Caco-2 (cell line): ENCODE measurements at regions not wholly inside any gene's neighbourhood (a gene's known extent, or its start where the extent isn't known, plus 50 kb on each side); places are given as distances from the start of the nearest gene placed in this dataset.

Source experiments
- BruUV-seq: library from RNA; stranded (reverse); fragments of 400-500 nt; replicated peaks from 2 replicates; lab custom pipeline; 2021; lab: Mats Ljungman, UMichigan
- CTCF ChIA-PET: fragments of 300-600 bp; sonication (Branson Sonifier 250); formaldehyde crosslinking; loops from one replicate; lab custom pipeline; 2022; ENCODE audit warnings: antibody characterized with exemption; lab: Charles Lee
- POLR2A ChIA-PET: fragments of 300-600 bp; sonication (Branson Sonifier 250); formaldehyde crosslinking; loops from one replicate; lab custom pipeline; 2022; ENCODE audit warnings: antibody characterized with exemption; lab: Charles Lee
- DNase-seq, 2 experiments: peaks; one replicate each; pipeline versions ENCODE4 v3.0.0 to v3.0.0-alpha.2; 2020 to 2022
- H3K27me3 ChIP-seq: replicated peaks from 2 replicates; pipeline ENCODE4 v1.6.0; 2011; ENCODE audit warnings: low read length; ENCODE audit not compliant: control insufficient read depth, insufficient read depth
- H3K36me3 ChIP-seq: 2 replicates; pipeline ENCODE4 v1.5.1; 2011; ENCODE audit warnings: low read length; ENCODE audit not compliant: control insufficient read depth, insufficient read depth
- H3K4me1 ChIP-seq: fragments of 250-450 bp; sonication (Bioruptor Pico); 2 replicates; pipeline ENCODE4 v1.5.1; 2020; ENCODE audit warnings: mild to moderate bottlenecking
- H3K4me3 ChIP-seq: 2 replicates; pipeline ENCODE4 v1.5.1; 2011; ENCODE audit warnings: low read depth, mild to moderate bottlenecking, control low read depth, low read length
- H3K9me3 ChIP-seq: fragments of 250-450 bp; sonication (Bioruptor Pico); 2 replicates; pipeline ENCODE4 v1.5.1; 2020; ENCODE audit warnings: mild to moderate bottlenecking, moderate library complexity
- H3K27ac Mint-ChIP-seq: one replicate; pipeline ENCODE4 v1.8.0; 2022; ENCODE audit warnings: mixed read lengths; ENCODE audit not compliant: unreplicated experiment
- H3K27me3 Mint-ChIP-seq: one replicate; pipeline ENCODE4 v1.8.0; 2022; ENCODE audit warnings: mixed read lengths; ENCODE audit not compliant: insufficient read depth, unreplicated experiment
- H3K36me3 Mint-ChIP-seq: one replicate; pipeline ENCODE4 v1.8.0; 2022; ENCODE audit warnings: mild to moderate bottlenecking, mixed read lengths; ENCODE audit not compliant: insufficient read depth, unreplicated experiment
- H3K4me1 Mint-ChIP-seq: one replicate; pipeline ENCODE4 v1.8.0; 2022; ENCODE audit warnings: low read depth, mixed read lengths; ENCODE audit not compliant: unreplicated experiment
- H3K4me3 Mint-ChIP-seq: one replicate; pipeline ENCODE4 v1.8.0; 2022; ENCODE audit warnings: mild to moderate bottlenecking, moderate library complexity, mixed read lengths; ENCODE audit not compliant: unreplicated experiment
- H3K9me3 Mint-ChIP-seq: one replicate; pipeline ENCODE4 v1.8.0; 2022; ENCODE audit warnings: mixed read lengths; ENCODE audit not compliant: unreplicated experiment
- intact Hi-C: fragments of 100-400 bp; cut with micrococcal nuclease; formaldehyde crosslinking; loops from one replicate; pipeline ENCODE4 v1.10.0; 2022; ENCODE audit not compliant: unreplicated experiment
- TF ChIP-seq, protein P1 (sequence below), 2 experiments: fragments of 200-600 bp in 1 of 2; IDR thresholded peaks; 1 replicate in 1 of 2; 2 replicates in 1 of 2; pipeline versions ENCODE4 v1.5.1 to v1.8.0; 2011 to 2022; ENCODE audit warnings: antibody characterized with exemption in 1 of 2, control low read depth in 1 of 2, inconsistent platforms in 1 of 2, low read depth in 1 of 2, low read length in 1 of 2, mild to moderate bottlenecking in 1 of 2, moderate library complexity in 1 of 2; ENCODE audit not compliant: insufficient read depth in 1 of 2, severe bottlenecking in 1 of 2, unreplicated experiment in 1 of 2

DNA sequence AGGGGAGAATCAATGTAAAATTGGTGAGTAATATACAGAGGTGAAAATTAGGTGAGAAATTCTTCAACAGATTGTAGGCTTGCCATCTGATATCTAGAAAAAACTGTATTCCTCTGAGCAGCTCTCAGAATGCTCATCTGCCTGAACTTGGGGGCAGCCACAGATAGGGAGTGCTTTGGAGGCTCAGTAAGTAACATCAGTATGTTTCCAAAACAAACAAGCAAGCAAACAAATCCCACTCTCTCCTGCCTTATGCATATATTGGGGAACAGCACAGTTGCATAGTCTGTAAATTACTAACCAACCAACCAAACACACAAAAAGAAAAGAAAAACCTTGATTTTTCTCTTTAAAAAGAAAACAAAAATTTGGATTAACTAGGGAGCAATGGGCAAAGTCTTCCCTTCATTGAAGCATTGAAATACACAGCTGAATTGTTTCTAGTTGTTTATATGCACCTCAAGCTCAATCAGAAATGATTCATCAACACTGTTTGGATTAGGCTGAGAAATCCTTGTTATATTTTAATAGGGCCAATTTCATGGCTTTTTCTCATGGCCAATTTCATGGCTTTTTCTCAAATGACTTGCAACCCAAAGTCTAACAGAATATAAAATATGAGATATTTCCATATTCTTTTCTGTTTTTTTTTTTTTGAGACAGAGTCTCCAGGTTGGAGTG lies 50.1 kb upstream of the DEK start:
- ChIA-PET CTCF (no interaction called here), POLR2A (interaction anchor here (0.7 kb wide), 1 partner anchor 15 kb away, joined by 5 read pairs; no protein-coding TSS in a partner anchor)
- Mint-ChIP-seq H3K36me3 (no peaks in the 10 kb centered on the region), H3K4me3 (no peak overlapping the region), H3K27ac (no peak overlapping the region), H3K4me1 (no peaks in the 10 kb centered on the region), H3K9me3 (peaks cover 5% of the 10 kb centered on the region), H3K27me3 (peaks cover 3% of the 10 kb centered on the region)
- no peaks in the 10 kb centered on the region for H3K36me3 ChIP-seq
- intact Hi-C loops = no loop called here
- H3K9me3 ChIP-seq = no peaks in the 10 kb centered on the region
- H3K4me3 ChIP-seq = no peak overlapping the region
- BruUV-seq = no TSS peak
- TF ChIP-seq, protein P1, sequence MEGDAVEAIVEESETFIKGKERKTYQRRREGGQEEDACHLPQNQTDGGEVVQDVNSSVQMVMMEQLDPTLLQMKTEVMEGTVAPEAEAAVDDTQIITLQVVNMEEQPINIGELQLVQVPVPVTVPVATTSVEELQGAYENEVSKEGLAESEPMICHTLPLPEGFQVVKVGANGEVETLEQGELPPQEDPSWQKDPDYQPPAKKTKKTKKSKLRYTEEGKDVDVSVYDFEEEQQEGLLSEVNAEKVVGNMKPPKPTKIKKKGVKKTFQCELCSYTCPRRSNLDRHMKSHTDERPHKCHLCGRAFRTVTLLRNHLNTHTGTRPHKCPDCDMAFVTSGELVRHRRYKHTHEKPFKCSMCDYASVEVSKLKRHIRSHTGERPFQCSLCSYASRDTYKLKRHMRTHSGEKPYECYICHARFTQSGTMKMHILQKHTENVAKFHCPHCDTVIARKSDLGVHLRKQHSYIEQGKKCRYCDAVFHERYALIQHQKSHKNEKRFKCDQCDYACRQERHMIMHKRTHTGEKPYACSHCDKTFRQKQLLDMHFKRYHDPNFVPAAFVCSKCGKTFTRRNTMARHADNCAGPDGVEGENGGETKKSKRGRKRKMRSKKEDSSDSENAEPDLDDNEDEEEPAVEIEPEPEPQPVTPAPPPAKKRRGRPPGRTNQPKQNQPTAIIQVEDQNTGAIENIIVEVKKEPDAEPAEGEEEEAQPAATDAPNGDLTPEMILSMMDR (IDR thresholded peaks at IDR 0.05; ENCODE audit: insufficient read depth in 1 of 2, low read depth in 1 of 2, low read length in 1 of 2, severe bottlenecking in 1 of 2, unreplicated experiment in 1 of 2) = no peak
- no peaks in the 10 kb centered on the region for H3K27me3 ChIP-seq
- DNase-seq = no peak
- no peaks in the 10 kb centered on the region for H3K4me1 ChIP-seq
